ENCODE measurements at regions not wholly inside any gene's neighbourhood (a gene's known extent, or its start where the extent isn't known, plus 50 kb on each side); places are given as distances from the start of the nearest gene placed in this dataset.

DNA sequence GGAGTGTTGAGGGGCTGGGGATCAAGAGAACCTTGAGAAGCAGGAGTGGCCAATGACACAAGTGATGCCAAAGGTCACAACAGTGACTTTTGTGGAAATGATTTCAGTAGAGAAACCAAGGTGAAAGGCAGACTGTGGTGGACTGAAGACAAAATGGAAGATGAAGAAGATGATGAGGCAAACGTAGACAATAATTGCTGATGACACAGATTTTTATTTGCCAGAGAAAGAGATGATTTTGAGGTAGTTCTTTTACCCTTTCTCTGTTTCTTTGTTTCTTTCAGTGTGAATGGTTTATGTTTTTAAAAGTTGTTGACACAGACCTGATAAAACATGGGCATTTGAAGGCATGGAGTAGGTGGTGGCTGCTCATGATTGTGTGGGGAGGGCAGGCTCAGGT lies 121.0 kb upstream of the ARGLU1 start:
- Mint-ChIP-seq H3K27me3 (ENCODE audit: low read depth) (no peaks in the 10 kb centered on the region), H3K27ac (no peak overlapping the region), H3K4me3 (no peak overlapping the region), H3K36me3 (ENCODE audit: low read depth) (no peaks in the 10 kb centered on the region), H3K9me3 (no peaks in the 10 kb centered on the region), H3K4me1 (peaks cover 4% of the 10 kb centered on the region)
- no peak for TF ChIP-seq CTCF (IDR thresholded peaks at IDR 0.05; ENCODE audit: unreplicated experiment in 3 of 3)

GRCh38 chr13:106686163-106686562 lies 118.2 kb upstream of the ARGLU1 start:
- Mint-ChIP-seq H3K36me3 (ENCODE audit: low read depth) (no peaks in the 10 kb centered on the region), H3K27ac (no peak overlapping the region), H3K4me3 (no peak overlapping the region), H3K4me1 (peaks cover 17% of the 10 kb centered on the region), H3K9me3 (no peaks in the 10 kb centered on the region), H3K27me3 (ENCODE audit: low read depth) (no peaks in the 10 kb centered on the region)
- no peak for TF ChIP-seq CTCF (IDR thresholded peaks at IDR 0.05; ENCODE audit: unreplicated experiment in 3 of 3)

GRCh38 chr13:106685143-106685542 lies 117.2 kb upstream of the ARGLU1 start:
- no peaks in the 10 kb centered on the region for H3K27me3 Mint-ChIP-seq (ENCODE audit: low read depth)
- no peak for TF ChIP-seq CTCF (IDR thresholded peaks at IDR 0.05; ENCODE audit: unreplicated experiment in 3 of 3)

GRCh38 chr13:106683918-106684317 lies 116.0 kb upstream of the ARGLU1 start:
- Mint-ChIP-seq H3K9me3 (no peaks in the 10 kb centered on the region), H3K36me3 (ENCODE audit: low read depth) (no peaks in the 10 kb centered on the region), H3K4me1 (peaks cover 18% of the 10 kb centered on the region), H3K4me3 (no peak overlapping the region), H3K27me3 (ENCODE audit: low read depth) (no peaks in the 10 kb centered on the region), H3K27ac (no peak overlapping the region)
- no peak for TF ChIP-seq CTCF (IDR thresholded peaks at IDR 0.05; ENCODE audit: unreplicated experiment in 3 of 3)

More at GRCh38 chr13:106685143-106685542, 117.2 kb upstream of the ARGLU1 start:
- Mint-ChIP-seq H3K4me3 (no peak overlapping the region), H3K36me3 (ENCODE audit: low read depth) (no peaks in the 10 kb centered on the region), H3K4me1 (peaks cover 18% of the 10 kb centered on the region), H3K9me3 (no peaks in the 10 kb centered on the region), H3K27ac (peak overlapping the region in 2 of 3 experiments; percentile 24 to 29)

- Mint-ChIP-seq H3K9me3 (no peaks in the 10 kb centered on the region), H3K4me3 (no peak overlapping the region), H3K4me1 (peaks cover 18% of the 10 kb centered on the region), H3K27me3 (ENCODE audit: low read depth) (no peaks in the 10 kb centered on the region), H3K27ac (peak overlapping the region in 1 of 3 experiments; percentile 11), H3K36me3 (ENCODE audit: low read depth) (no peaks in the 10 kb centered on the region)
- no peak for TF ChIP-seq CTCF (IDR thresholded peaks at IDR 0.05; ENCODE audit: unreplicated experiment in 3 of 3)
These were observed 115.2 kb upstream of the ARGLU1 start for GRCh38 chr13:106683179-106683578.

GRCh38 chr13:106681997-106682396 lies 114.1 kb upstream of the ARGLU1 start:
- Mint-ChIP-seq H3K27me3 (ENCODE audit: low read depth) (no peaks in the 10 kb centered on the region), H3K4me3 (no peak overlapping the region), H3K9me3 (no peaks in the 10 kb centered on the region), H3K36me3 (ENCODE audit: low read depth) (no peaks in the 10 kb centered on the region), H3K27ac (no peak overlapping the region), H3K4me1 (peaks cover 18% of the 10 kb centered on the region)
- TF ChIP-seq CTCF (IDR thresholded peaks at IDR 0.05; ENCODE audit: unreplicated experiment in 3 of 3): no peak
